HepG2 (cell line): ENCODE measurements at regions not wholly inside any gene's neighbourhood (a gene's known extent, or its start where the extent isn't known, plus 50 kb on each side); places are given as distances from the start of the nearest gene placed in this dataset.

Source experiments
- AFF4 ChIP-seq: sonication (generic); formaldehyde crosslinking; IDR thresholded peaks from 2 replicates; pipeline ENCODE4 v1.4.0; 2020; ENCODE audit warnings: missing genetic modification reagents
- JUND ChIP-seq: sonication (generic); formaldehyde crosslinking; IDR thresholded peaks from 2 replicates; pipeline ENCODE4 v1.8.0; 2022; ENCODE audit warnings: mild to moderate bottlenecking, missing genetic modification reagents
- MAZ ChIP-seq, 2 experiments: sonication (generic) in 1 of 2; formaldehyde crosslinking in 1 of 2; IDR thresholded peaks; 2 replicates each; pipeline versions ENCODE4 v1.5.0 to v1.6.1; 2012 to 2020; ENCODE audit warnings: low read depth in 2 of 2, mild to moderate bottlenecking in 2 of 2, borderline replicate concordance in 1 of 2, improper control_type of control experiment in 1 of 2, low read length in 1 of 2, missing genetic modification reagents in 1 of 2, moderate library complexity in 1 of 2
- MYC ChIP-seq: sonication (generic); formaldehyde crosslinking; IDR thresholded peaks from 2 replicates; pipeline ENCODE4 v1.9.0; 2021; ENCODE audit warnings: missing genetic modification reagents, borderline replicate concordance
- SNRNP70 ChIP-seq: fragments of 200-400 bp; formaldehyde crosslinking; IDR thresholded peaks from 2 replicates; pipeline ENCODE4 v1.6.1; 2017; ENCODE audit warnings: mild to moderate bottlenecking, low read depth, low read length, moderate library complexity
- SRF ChIP-seq: IDR thresholded peaks from 2 replicates; pipeline ENCODE4 v1.6.1; 2011; ENCODE audit warnings: mild to moderate bottlenecking, low read depth, low read length, moderate library complexity
- TAF15 ChIP-seq: fragments of 200-400 bp; formaldehyde crosslinking; IDR thresholded peaks from one replicate; pipeline ENCODE4 v1.6.1; 2018; ENCODE audit warnings: mild to moderate bottlenecking, low read depth, low read length; ENCODE audit not compliant: poor library complexity, severe bottlenecking
- TARDBP ChIP-seq: sonication (generic); formaldehyde crosslinking; IDR thresholded peaks from 2 replicates; pipeline ENCODE4 v1.8.0; 2022; ENCODE audit warnings: mild to moderate bottlenecking, missing genetic modification reagents
- ZBTB7A ChIP-seq: sonication (generic); formaldehyde crosslinking; IDR thresholded peaks from 2 replicates; pipeline ENCODE4 v1.8.0; 2022; ENCODE audit warnings: mild to moderate bottlenecking, missing genetic modification reagents
- ZNF354B ChIP-seq: sonication (generic); formaldehyde crosslinking; IDR thresholded peaks from 2 replicates; pipeline ENCODE4 v1.8.0; 2022; ENCODE audit warnings: mild to moderate bottlenecking, missing genetic modification reagents
- ZNF460 ChIP-seq: sonication (generic); formaldehyde crosslinking; IDR thresholded peaks from 2 replicates; pipeline ENCODE4 v1.5.1; 2020; ENCODE audit warnings: missing genetic modification reagents, mild to moderate bottlenecking, borderline replicate concordance
- TF ChIP-seq, protein P1 (sequence below): sonication (generic); formaldehyde crosslinking; IDR thresholded peaks from 2 replicates; pipeline ENCODE4 v1.5.0; 2020; ENCODE audit warnings: mild to moderate bottlenecking, missing genetic modification reagents, moderate library complexity

DNA sequence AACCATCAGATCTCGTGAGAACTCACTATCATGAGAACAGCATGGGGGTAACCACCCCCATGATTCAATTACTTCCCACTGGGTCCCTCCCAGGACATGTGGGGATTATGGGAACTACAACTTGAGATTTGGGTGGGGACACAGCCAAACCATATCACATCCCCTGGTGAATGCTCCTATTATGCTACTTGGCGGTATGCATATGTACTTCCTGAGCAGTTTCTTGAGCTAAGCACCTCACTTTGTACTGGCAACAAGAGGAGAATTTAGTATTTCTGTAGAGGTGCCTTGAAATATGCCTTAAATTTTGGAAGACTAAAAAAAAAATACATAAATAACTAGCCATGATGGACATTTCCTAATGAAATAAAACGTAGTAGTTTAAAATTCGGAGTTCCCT lies 327.2 kb upstream of the CITED2 start:
- no peak for TF ChIP-seq ZBTB7A (CRISPR knock-in tag)
- TF ChIP-seq MYC (CRISPR knock-in tag): no peak
- TF ChIP-seq ZNF354B (CRISPR knock-in tag): no peak
- no peak for TF ChIP-seq TAF15
- no peak for TF ChIP-seq JUND
- no peak for TF ChIP-seq TARDBP (CRISPR knock-in tag)
- TF ChIP-seq SNRNP70: no peak
- TF ChIP-seq, protein P1, sequence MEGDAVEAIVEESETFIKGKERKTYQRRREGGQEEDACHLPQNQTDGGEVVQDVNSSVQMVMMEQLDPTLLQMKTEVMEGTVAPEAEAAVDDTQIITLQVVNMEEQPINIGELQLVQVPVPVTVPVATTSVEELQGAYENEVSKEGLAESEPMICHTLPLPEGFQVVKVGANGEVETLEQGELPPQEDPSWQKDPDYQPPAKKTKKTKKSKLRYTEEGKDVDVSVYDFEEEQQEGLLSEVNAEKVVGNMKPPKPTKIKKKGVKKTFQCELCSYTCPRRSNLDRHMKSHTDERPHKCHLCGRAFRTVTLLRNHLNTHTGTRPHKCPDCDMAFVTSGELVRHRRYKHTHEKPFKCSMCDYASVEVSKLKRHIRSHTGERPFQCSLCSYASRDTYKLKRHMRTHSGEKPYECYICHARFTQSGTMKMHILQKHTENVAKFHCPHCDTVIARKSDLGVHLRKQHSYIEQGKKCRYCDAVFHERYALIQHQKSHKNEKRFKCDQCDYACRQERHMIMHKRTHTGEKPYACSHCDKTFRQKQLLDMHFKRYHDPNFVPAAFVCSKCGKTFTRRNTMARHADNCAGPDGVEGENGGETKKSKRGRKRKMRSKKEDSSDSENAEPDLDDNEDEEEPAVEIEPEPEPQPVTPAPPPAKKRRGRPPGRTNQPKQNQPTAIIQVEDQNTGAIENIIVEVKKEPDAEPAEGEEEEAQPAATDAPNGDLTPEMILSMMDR: no peak
- TF ChIP-seq SRF: no peak
- TF ChIP-seq MAZ (IDR thresholded peaks at IDR 0.05; ENCODE audit: borderline replicate concordance, low read depth, low read length): no peak
- no peak for TF ChIP-seq MAZ (CRISPR knock-in tag; IDR thresholded peaks at IDR 0.05; ENCODE audit: low read depth)
- no peak for TF ChIP-seq AFF4
- TF ChIP-seq ZNF460 (CRISPR knock-in tag): no peak
